SK-N-SH treated with all-trans-retinoic acid at 6 μM for 48 hours (cell line): ENCODE measurements at regions not wholly inside any gene's neighbourhood (a gene's known extent, or its start where the extent isn't known, plus 50 kb on each side); places are given as distances from the start of the nearest gene placed in this dataset.

Experiments
- ATAC-seq: fragments of 200-7000 bp; cut with Tn5 transposase; 3 replicates; pipeline ENCODE4 v1.9.1; 2020; ENCODE audit warnings: mild to moderate bottlenecking, moderate library complexity
- ARNTL ChIP-seq: fragments of 450-650 bp; formaldehyde crosslinking; IDR thresholded peaks from 2 replicates; pipeline ENCODE4 v1.5.0; 2020; ENCODE audit warnings: low read depth, mild to moderate bottlenecking, moderate library complexity, borderline replicate concordance
- BACH2 ChIP-seq: fragments of 250-450 bp; sonication (Bioruptor Pico); IDR thresholded peaks from 2 replicates; pipeline ENCODE4 v1.9.0; 2021; ENCODE audit warnings: mild to moderate bottlenecking, borderline replicate concordance
- CSDC2 ChIP-seq: fragments of 250-450 bp; sonication (Bioruptor Pico); IDR thresholded peaks from 2 replicates; pipeline ENCODE4 v1.5.0; 2020; ENCODE audit warnings: mild to moderate bottlenecking, moderate library complexity
- ESRRG ChIP-seq: fragments of 250-450 bp; sonication (Bioruptor Pico); IDR thresholded peaks from 2 replicates; pipeline ENCODE4 v1.6.1; 2021; ENCODE audit warnings: mild to moderate bottlenecking
- GLIS3 ChIP-seq: fragments of 250-450 bp; sonication (Bioruptor Pico); IDR thresholded peaks from 2 replicates; pipeline ENCODE4 v1.5.0; 2020; ENCODE audit warnings: mild to moderate bottlenecking, moderate library complexity
- ISL1 ChIP-seq: fragments of 250-450 bp; sonication (Bioruptor Pico); IDR thresholded peaks from 2 replicates; pipeline ENCODE4 v2.1.2; 2022; ENCODE audit warnings: mild to moderate bottlenecking, moderate library complexity
- OSR1 ChIP-seq: fragments of 250-450 bp; sonication (Bioruptor Pico); IDR thresholded peaks from 2 replicates; pipeline ENCODE4 v1.8.0; 2022; ENCODE audit warnings: moderate library complexity, mild to moderate bottlenecking, inconsistent platforms
- PATZ1 ChIP-seq: fragments of 250-450 bp; sonication (Bioruptor Pico); IDR thresholded peaks from 2 replicates; pipeline ENCODE4 v1.8.0; 2020; ENCODE audit warnings: mild to moderate bottlenecking, moderate library complexity, borderline replicate concordance
- PPARA ChIP-seq: fragments of 250-450 bp; sonication (Bioruptor Pico); IDR thresholded peaks from 2 replicates; pipeline ENCODE4 v1.5.0; 2020; ENCODE audit warnings: mild to moderate bottlenecking, borderline replicate concordance
- RARB ChIP-seq: fragments of 250-450 bp; sonication (Bioruptor Pico); IDR thresholded peaks from 2 replicates; pipeline ENCODE4 v1.8.0; 2021; ENCODE audit warnings: mild to moderate bottlenecking, moderate library complexity
- SNAI2 ChIP-seq: fragments of 250-450 bp; sonication (Bioruptor Pico); IDR thresholded peaks from 2 replicates; pipeline ENCODE4 v1.5.0; 2020; ENCODE audit warnings: mild to moderate bottlenecking, moderate library complexity
- TCF4 ChIP-seq: fragments of 250-450 bp; sonication (Bioruptor Pico); IDR thresholded peaks from 2 replicates; pipeline ENCODE4 v1.8.0; 2021; ENCODE audit warnings: mild to moderate bottlenecking, moderate library complexity, borderline replicate concordance
- TOX ChIP-seq: fragments of 250-450 bp; sonication (Bioruptor Pico); IDR thresholded peaks from 2 replicates; pipeline ENCODE4 v1.8.0; 2021; ENCODE audit warnings: mild to moderate bottlenecking, moderate library complexity, borderline replicate concordance
- ZC3H10 ChIP-seq: fragments of 250-450 bp; sonication (Bioruptor Pico); IDR thresholded peaks from 2 replicates; pipeline ENCODE4 v1.5.1; 2021; ENCODE audit warnings: mild to moderate bottlenecking, moderate library complexity
- ZFP3 ChIP-seq: fragments of 250-450 bp; sonication (Bioruptor Pico); IDR thresholded peaks from 2 replicates; pipeline ENCODE4 v1.5.0; 2020; ENCODE audit warnings: mild to moderate bottlenecking, moderate library complexity
- ZFP30 ChIP-seq: fragments of 450-650 bp; formaldehyde crosslinking; IDR thresholded peaks from 2 replicates; pipeline ENCODE4 v1.5.0; 2022; ENCODE audit warnings: mild to moderate bottlenecking, moderate library complexity
- ZNF565 ChIP-seq: fragments of 450-650 bp; formaldehyde crosslinking; conservative IDR thresholded peaks from 2 replicates; pipeline ENCODE4 v1.5.0; 2020; ENCODE audit warnings: low read depth, mild to moderate bottlenecking, moderate library complexity
- ZNF70 ChIP-seq: fragments of 450-650 bp; formaldehyde crosslinking; IDR thresholded peaks from 2 replicates; pipeline ENCODE4 v1.5.0; 2020; ENCODE audit warnings: mild to moderate bottlenecking, moderate library complexity
- ZNF8 ChIP-seq: fragments of 450-650 bp; formaldehyde crosslinking; IDR thresholded peaks from 2 replicates; pipeline ENCODE4 v1.5.0; 2020; ENCODE audit warnings: mild to moderate bottlenecking, moderate library complexity
- TF ChIP-seq, protein P1 (sequence below): fragments of 250-450 bp; sonication (Bioruptor Pico); IDR thresholded peaks from 2 replicates; pipeline ENCODE4 v1.5.1; 2021; ENCODE audit warnings: mild to moderate bottlenecking, moderate library complexity
- TF ChIP-seq, protein P2 (sequence below): fragments of 250-450 bp; sonication (Bioruptor Pico); IDR thresholded peaks from 2 replicates; pipeline ENCODE4 v1.5.0; 2020; ENCODE audit warnings: mild to moderate bottlenecking, moderate library complexity

- TF ChIP-seq CSDC2 (CRISPR knock-in tag) (no peak), ESRRG (CRISPR knock-in tag) (no peak), SNAI2 (CRISPR knock-in tag) (no peak), ARNTL (CRISPR knock-in tag) (no peak), PPARA (no peak), TCF4 (CRISPR knock-in tag) (no peak), ZNF565 (no peak), TOX (CRISPR knock-in tag) (no peak), ZNF8 (CRISPR knock-in tag) (no peak), BACH2 (CRISPR knock-in tag) (no peak)
- TF ChIP-seq, all 23 proteins: peak for 0
- no peak for ATAC-seq
These were observed 132.0 kb upstream of the SV2C start for GRCh38 chr5:75951158-75951557.

DNA sequence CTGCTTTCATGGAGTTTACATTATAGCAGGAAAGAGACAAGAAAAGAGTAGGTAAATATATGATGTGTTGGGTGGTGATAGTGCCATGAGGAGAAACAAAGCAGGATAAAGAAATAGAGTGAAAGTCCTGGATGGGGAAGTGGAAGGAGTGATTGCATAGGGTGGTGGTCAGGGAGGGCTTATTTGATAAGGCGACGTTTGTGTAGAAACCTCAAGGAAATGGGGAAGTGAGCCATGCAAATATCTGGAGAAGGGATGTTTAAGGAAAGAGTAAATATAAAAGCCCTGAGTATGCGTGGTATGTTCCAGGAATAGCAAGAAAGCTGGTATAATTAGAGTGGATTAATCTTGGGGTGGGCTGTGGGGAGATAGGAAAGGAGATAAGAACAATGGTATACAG is 134.7 kb upstream of the SV2C start:
- no peak for ATAC-seq
- TF ChIP-seq ZC3H10 (CRISPR knock-in tag) (no peak), ISL1 (no peak), GLIS3 (CRISPR knock-in tag) (no peak), ZFP30 (CRISPR knock-in tag) (no peak), ZNF565 (no peak), PATZ1 (CRISPR knock-in tag) (no peak), OSR1 (no peak), TOX (CRISPR knock-in tag) (no peak), TCF4 (CRISPR knock-in tag) (no peak), ZFP3 (CRISPR knock-in tag) (no peak)
- TF ChIP-seq, protein P1, sequence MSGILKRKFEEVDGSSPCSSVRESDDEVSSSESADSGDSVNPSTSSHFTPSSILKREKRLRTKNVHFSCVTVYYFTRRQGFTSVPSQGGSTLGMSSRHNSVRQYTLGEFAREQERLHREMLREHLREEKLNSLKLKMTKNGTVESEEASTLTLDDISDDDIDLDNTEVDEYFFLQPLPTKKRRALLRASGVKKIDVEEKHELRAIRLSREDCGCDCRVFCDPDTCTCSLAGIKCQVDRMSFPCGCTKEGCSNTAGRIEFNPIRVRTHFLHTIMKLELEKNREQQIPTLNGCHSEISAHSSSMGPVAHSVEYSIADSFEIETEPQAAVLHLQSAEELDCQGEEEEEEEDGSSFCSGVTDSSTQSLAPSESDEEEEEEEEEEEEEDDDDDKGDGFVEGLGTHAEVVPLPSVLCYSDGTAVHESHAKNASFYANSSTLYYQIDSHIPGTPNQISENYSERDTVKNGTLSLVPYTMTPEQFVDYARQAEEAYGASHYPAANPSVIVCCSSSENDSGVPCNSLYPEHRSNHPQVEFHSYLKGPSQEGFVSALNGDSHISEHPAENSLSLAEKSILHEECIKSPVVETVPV (CRISPR knock-in tag) = no peak

GRCh38 chr5:75940418-75940817 is 142.8 kb upstream of the SV2C start:
- TF ChIP-seq TCF4 (CRISPR knock-in tag) = no peak
- TF ChIP-seq, protein P2, sequence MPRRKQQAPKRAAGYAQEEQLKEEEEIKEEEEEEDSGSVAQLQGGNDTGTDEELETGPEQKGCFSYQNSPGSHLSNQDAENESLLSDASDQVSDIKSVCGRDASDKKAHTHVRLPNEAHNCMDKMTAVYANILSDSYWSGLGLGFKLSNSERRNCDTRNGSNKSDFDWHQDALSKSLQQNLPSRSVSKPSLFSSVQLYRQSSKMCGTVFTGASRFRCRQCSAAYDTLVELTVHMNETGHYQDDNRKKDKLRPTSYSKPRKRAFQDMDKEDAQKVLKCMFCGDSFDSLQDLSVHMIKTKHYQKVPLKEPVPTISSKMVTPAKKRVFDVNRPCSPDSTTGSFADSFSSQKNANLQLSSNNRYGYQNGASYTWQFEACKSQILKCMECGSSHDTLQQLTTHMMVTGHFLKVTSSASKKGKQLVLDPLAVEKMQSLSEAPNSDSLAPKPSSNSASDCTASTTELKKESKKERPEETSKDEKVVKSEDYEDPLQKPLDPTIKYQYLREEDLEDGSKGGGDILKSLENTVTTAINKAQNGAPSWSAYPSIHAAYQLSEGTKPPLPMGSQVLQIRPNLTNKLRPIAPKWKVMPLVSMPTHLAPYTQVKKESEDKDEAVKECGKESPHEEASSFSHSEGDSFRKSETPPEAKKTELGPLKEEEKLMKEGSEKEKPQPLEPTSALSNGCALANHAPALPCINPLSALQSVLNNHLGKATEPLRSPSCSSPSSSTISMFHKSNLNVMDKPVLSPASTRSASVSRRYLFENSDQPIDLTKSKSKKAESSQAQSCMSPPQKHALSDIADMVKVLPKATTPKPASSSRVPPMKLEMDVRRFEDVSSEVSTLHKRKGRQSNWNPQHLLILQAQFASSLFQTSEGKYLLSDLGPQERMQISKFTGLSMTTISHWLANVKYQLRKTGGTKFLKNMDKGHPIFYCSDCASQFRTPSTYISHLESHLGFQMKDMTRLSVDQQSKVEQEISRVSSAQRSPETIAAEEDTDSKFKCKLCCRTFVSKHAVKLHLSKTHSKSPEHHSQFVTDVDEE (CRISPR knock-in tag) = no peak
- no peak for TF ChIP-seq TOX (CRISPR knock-in tag)
- no peak for TF ChIP-seq ZNF70 (CRISPR knock-in tag)
- TF ChIP-seq BACH2 (CRISPR knock-in tag) = no peak
- no peak for TF ChIP-seq ISL1
- TF ChIP-seq CSDC2 (CRISPR knock-in tag) = no peak
- TF ChIP-seq ARNTL (CRISPR knock-in tag) = no peak
- no peak for TF ChIP-seq RARB (CRISPR knock-in tag)
- no peak for TF ChIP-seq ZC3H10 (CRISPR knock-in tag)
- no peak for TF ChIP-seq GLIS3 (CRISPR knock-in tag)
- ATAC-seq = no peak

DNA sequence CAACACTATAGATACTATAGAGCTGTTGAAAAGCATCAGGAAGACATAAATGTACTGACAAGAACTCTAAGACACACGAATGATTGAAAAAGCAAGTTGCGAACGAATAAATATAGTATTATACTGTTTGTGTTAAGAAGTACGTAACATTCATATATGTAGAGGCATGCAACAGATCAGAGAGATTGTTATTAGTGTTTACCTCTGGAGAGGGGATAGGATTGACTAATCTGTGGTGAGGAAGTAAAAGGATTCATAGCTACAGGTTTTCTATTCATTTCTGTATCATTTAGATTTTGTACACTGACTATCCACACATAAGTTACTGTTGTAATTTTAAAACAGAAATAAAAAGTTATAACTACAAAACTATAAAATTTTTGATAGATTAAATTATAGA is 147.6 kb upstream of the SV2C start:
- ATAC-seq = no peak
- TF ChIP-seq SNAI2 (CRISPR knock-in tag) (no peak), ZC3H10 (CRISPR knock-in tag) (no peak), ISL1 (no peak), ZFP3 (CRISPR knock-in tag) (no peak), ESRRG (CRISPR knock-in tag) (no peak), BACH2 (CRISPR knock-in tag) (no peak)
- TF ChIP-seq, protein P2 (CRISPR knock-in tag) = no peak
